Activated CD8-positive, alpha-beta memory T cell treated with anti-CD3 and anti-CD28 coated beads, Interleukin-2, amount 10 ng/mL, durations not matched to agents 7 days and 5 days (primary cell): ENCODE measurements at regions not wholly inside any gene's neighbourhood (a gene's known extent, or its start where the extent isn't known, plus 50 kb on each side); places are given as distances from the start of the nearest gene placed in this dataset.

Experiments used
- ATAC-seq: fragments of 150-1000 bp; cut with Tn5 transposase; one replicate; pipeline ENCODE4 v1.10.0; 2021; ENCODE audit warnings: moderate library complexity
- CTCF ChIA-PET: fragments of 350-600 bp; sonication (Branson Sonifier 250); formaldehyde crosslinking; loops from one replicate; lab custom pipeline; 2021; ENCODE audit warnings: antibody characterized with exemption; lab: Charles Lee
- DNase-seq: peaks from one replicate; pipeline ENCODE4 v3.0.0-alpha.2; 2020
- H3K27ac Mint-ChIP-seq: one replicate; pipeline ENCODE4 v1.8.0; 2021; ENCODE audit warnings: mild to moderate bottlenecking, mixed read lengths
- H3K27me3 Mint-ChIP-seq: one replicate; pipeline ENCODE4 v1.8.0; 2021; ENCODE audit warnings: mixed read lengths
- H3K36me3 Mint-ChIP-seq: one replicate; pipeline ENCODE4 v1.8.0; 2021; ENCODE audit warnings: mild to moderate bottlenecking, mixed read lengths
- H3K4me1 Mint-ChIP-seq: one replicate; pipeline ENCODE4 v1.8.0; 2021; ENCODE audit warnings: mixed read lengths
- H3K4me3 Mint-ChIP-seq: one replicate; pipeline ENCODE4 v1.8.0; 2021; ENCODE audit warnings: mild to moderate bottlenecking, moderate library complexity, mixed read lengths
- H3K9me3 Mint-ChIP-seq: one replicate; pipeline ENCODE4 v1.8.0; 2022; ENCODE audit warnings: low read depth, mixed read lengths

DNA sequence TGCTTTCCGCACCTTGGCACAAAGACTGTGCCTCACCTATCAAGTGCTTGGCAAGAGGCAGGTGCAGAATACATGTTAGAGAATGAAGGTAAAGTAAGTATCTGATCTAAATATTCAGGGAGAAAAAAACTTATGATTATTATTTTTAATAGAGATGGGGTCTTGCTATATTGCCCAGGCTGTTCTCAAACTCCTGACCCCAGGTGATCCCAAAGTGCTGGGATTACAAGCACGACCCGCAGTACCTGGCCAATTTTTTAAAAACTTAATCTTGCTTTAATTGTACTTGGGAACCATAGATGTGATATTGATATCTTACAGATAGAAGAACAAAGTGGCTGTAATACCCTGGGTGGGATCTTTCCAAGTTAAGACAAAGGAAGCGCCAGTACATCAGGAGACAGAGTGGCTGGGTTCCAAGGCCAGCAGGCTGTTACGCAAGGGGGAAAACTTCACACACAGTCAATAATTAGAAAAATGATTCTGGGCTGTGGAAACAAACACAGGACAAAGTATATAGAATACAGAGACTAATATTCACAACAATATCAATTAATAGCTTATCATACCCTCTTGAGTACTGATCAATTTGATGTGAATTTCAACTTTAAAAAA, 58.6 kb upstream of the ATP1A1 start:
- H3K27ac Mint-ChIP-seq, result no peak overlapping the region

GRCh38 chr1:116316373-116316772, 56.7 kb upstream of the ATP1A1 start:
- no peak overlapping the region for H3K4me3 Mint-ChIP-seq
- no peaks in the 10 kb centered on the region for H3K36me3 Mint-ChIP-seq
- no peak for DNase-seq
- no peaks in the 10 kb centered on the region for H3K9me3 Mint-ChIP-seq
- ATAC-seq, result no peak
- CTCF ChIA-PET, result no interaction called here
- peaks cover under 1% of the 10 kb centered on the region for H3K4me1 Mint-ChIP-seq
- no peak overlapping the region for H3K27ac Mint-ChIP-seq
- H3K27me3 Mint-ChIP-seq, result no peaks in the 10 kb centered on the region

More for the DNA sequence above, 58.6 kb upstream of the ATP1A1 start:
- H3K4me1 Mint-ChIP-seq, result no peaks in the 10 kb centered on the region
- no peaks in the 10 kb centered on the region for H3K9me3 Mint-ChIP-seq
- CTCF ChIA-PET, result interaction anchor here (1.3 kb wide), 1 partner anchor 171 kb away, joined by 4 read pairs; no protein-coding TSS in a partner anchor
- H3K36me3 Mint-ChIP-seq, result no peaks in the 10 kb centered on the region
- H3K27me3 Mint-ChIP-seq, result no peaks in the 10 kb centered on the region
- H3K4me3 Mint-ChIP-seq, result no peak overlapping the region
- DNase-seq (no peak), ATAC-seq (no peak)

- Mint-ChIP-seq H3K27ac (no peak overlapping the region), H3K36me3 (no peaks in the 10 kb centered on the region)
- ATAC-seq, result no peak
These were observed 54.1 kb upstream of the ATP1A1 start for GRCh38 chr1:116318897-116319296.

GRCh38 chr1:116320874-116321273, 52.2 kb upstream of the ATP1A1 start:
- Mint-ChIP-seq H3K27me3 (no peaks in the 10 kb centered on the region), H3K27ac (no peak overlapping the region), H3K36me3 (no peaks in the 10 kb centered on the region), H3K4me3 (no peak overlapping the region), H3K9me3 (no peaks in the 10 kb centered on the region), H3K4me1 (peaks cover 15% of the 10 kb centered on the region)
- ATAC-seq (no peak), DNase-seq (no peak)
- CTCF ChIA-PET, result interaction anchor here (1.0 to 1.6 kb wide), 4 partner anchors 10 to 254 kb away, joined by 3 to 6 read pairs (median 4); no protein-coding TSS in a partner anchor

More at GRCh38 chr1:116318897-116319296, 54.1 kb upstream of the ATP1A1 start:
- H3K4me3 Mint-ChIP-seq, result no peak overlapping the region
- H3K9me3 Mint-ChIP-seq, result no peaks in the 10 kb centered on the region
- no peaks in the 10 kb centered on the region for H3K27me3 Mint-ChIP-seq
- no peak for DNase-seq
- CTCF ChIA-PET, result no interaction called here
- H3K4me1 Mint-ChIP-seq, result peaks cover 5% of the 10 kb centered on the region

DNA sequence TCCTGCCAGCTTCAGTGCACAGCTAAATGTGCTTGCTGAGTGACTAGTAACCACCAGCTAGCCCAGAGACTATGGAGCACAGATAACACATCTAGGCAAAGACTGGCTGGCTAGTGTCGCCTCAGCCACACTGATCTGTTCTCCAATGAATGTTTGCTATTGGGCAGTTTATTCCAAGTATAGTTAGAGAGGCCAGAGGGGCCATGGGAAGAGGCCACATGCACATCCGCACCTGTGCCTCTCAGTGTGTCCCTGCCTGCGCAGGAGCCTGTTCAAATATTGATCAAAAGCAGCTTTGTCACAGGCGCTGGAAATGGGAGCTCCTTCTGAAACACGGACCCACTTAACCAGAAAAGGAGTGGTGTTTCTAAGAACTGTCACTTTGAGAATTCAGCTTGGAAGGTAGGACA, 51.3 kb upstream of the ATP1A1 start:
- no peak for ATAC-seq
- H3K27me3 Mint-ChIP-seq, result no peaks in the 10 kb centered on the region
- DNase-seq, result no peak
- CTCF ChIA-PET, result interaction anchor here (1.2 to 1.6 kb wide), 2 partner anchors 153 to 183 kb away, joined by 4 to 6 read pairs; no protein-coding TSS in a partner anchor
- H3K36me3 Mint-ChIP-seq, result no peaks in the 10 kb centered on the region
- H3K4me1 Mint-ChIP-seq, result peaks cover 23% of the 10 kb centered on the region
- no peaks in the 10 kb centered on the region for H3K9me3 Mint-ChIP-seq
- H3K27ac Mint-ChIP-seq, result no peak overlapping the region
- H3K4me3 Mint-ChIP-seq, result no peak overlapping the region

- Mint-ChIP-seq H3K27me3 (no peaks in the 10 kb centered on the region), H3K4me3 (no peak overlapping the region), H3K9me3 (no peaks in the 10 kb centered on the region), H3K36me3 (no peaks in the 10 kb centered on the region), H3K27ac (no peak overlapping the region), H3K4me1 (peaks cover 23% of the 10 kb centered on the region)
- CTCF ChIA-PET, result no interaction called here
- no peak for ATAC-seq
- no peak for DNase-seq
These were observed 50.2 kb upstream of the ATP1A1 start for GRCh38 chr1:116322752-116323405.
